ENCODE measurements at regions not wholly inside any gene's neighbourhood (a gene's known extent, or its start where the extent isn't known, plus 50 kb on each side); places are given as distances from the start of the nearest gene placed in this dataset.

DNA sequence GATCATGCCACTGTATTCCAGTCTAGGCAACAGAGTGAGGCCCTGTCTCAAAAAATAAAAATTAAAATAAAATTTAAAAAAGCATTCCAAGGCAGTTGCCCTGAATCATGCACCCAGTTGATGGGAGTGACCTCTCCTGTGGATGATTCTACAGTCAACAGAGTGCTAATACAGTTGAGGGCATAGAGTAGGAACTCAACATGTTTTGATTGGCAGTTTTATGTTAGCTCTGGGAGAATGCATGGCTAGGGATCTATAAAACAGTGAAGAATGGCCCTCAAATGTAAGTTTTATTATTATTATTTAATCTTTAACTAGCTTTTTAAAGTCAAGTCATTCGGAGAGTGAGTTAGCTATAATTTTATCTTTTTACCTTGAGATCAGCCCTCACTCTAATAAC is 228.5 kb upstream of the ITGA4 start:
- DNase-seq (ENCODE audit: insufficient read length, low spot score) (no peak), FAIRE-seq (no peak)
- no peak for TF ChIP-seq POLR2AphosphoS5 (IDR thresholded peaks at IDR 0.05; ENCODE audit: low read depth, low read length)
- no peak for TF ChIP-seq TAF1 (IDR thresholded peaks at IDR 0.05; ENCODE audit: low read depth, low read length)
- no peak for TF ChIP-seq POU2F2 (IDR thresholded peaks at IDR 0.05; ENCODE audit: low read depth, low read length)
- no peak for TF ChIP-seq PAX5 (IDR thresholded peaks at IDR 0.05; ENCODE audit: insufficient read depth, low read length, severe bottlenecking)
- no peak for TF ChIP-seq POLR2A (IDR thresholded peaks at IDR 0.05; ENCODE audit: low read depth, low read length)
- TF ChIP-seq SPI1 (IDR thresholded peaks at IDR 0.05; ENCODE audit: low read depth, low read length) = no peak

DNA sequence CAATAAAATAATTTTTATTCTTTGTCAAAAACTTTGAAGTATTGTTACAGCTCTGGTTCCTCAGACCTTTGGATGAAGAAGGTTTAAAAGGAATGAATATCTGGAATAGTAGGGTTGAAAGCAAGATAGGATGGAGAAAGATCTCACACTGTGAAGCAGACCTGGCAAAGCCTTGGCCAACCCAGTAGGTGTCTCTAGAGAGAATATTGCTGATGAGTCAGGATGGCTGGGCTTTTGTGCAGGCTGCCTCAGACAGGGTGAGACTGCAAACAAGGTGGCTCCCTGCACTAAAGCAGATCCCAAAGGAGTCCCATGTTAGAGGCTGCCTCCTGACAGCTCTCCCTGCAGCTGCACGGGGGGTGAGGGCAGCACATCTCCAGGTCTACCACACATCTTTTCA is 226.0 kb upstream of the ITGA4 start:
- FAIRE-seq (no peak), DNase-seq (ENCODE audit: insufficient read length, low spot score) (no peak)
- no peak for TF ChIP-seq TAF1 (IDR thresholded peaks at IDR 0.05; ENCODE audit: low read depth, low read length)
- TF ChIP-seq POU2F2 (IDR thresholded peaks at IDR 0.05; ENCODE audit: low read depth, low read length) = no peak
- TF ChIP-seq SPI1 (IDR thresholded peaks at IDR 0.05; ENCODE audit: low read depth, low read length) = no peak
- no peak for TF ChIP-seq POLR2A (IDR thresholded peaks at IDR 0.05; ENCODE audit: low read depth, low read length)
- TF ChIP-seq PAX5 (IDR thresholded peaks at IDR 0.05; ENCODE audit: insufficient read depth, low read length, severe bottlenecking) = no peak
- no peak for TF ChIP-seq POLR2AphosphoS5 (IDR thresholded peaks at IDR 0.05; ENCODE audit: low read depth, low read length)

DNA sequence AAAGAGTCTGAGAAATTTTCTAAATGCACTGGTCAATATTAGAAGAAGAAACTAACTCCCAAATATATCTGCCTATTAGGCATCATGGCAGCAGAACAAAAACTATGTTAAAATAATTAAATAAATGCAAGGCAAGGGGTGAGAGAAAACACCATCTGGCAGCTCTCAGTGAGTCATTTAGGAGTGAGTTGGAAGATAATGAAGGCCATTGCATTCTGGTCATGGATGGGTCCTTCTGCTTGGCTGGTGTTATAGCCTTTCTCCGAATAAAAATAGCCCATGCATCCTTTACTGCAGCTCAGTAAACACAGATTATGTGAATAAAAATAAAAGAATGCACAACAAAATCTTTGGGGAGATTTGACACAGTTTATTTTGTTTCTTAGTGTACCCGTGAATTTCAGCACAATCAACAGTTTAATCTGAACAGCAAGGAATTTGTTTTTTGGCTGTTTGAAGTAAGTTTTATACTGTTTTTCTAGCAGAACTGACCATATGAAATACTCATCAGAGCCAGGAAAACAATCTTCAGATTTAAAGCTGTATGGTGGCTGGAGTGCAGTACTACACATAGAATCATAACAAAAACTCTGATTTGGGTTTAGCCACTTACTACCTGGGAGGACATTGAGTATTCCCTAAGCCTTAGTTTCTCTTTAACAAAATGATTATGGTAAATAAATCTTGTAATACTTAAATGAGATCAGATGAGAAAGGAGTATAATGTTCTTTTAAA is 225.1 kb upstream of the ITGA4 start:
- TF ChIP-seq PAX5 (IDR thresholded peaks at IDR 0.05; ENCODE audit: insufficient read depth, low read length, severe bottlenecking) (no peak), SPI1 (IDR thresholded peaks at IDR 0.05; ENCODE audit: low read depth, low read length) (no peak), POLR2A (IDR thresholded peaks at IDR 0.05; ENCODE audit: low read depth, low read length) (no peak), TAF1 (IDR thresholded peaks at IDR 0.05; ENCODE audit: low read depth, low read length) (no peak), POLR2AphosphoS5 (IDR thresholded peaks at IDR 0.05; ENCODE audit: low read depth, low read length) (no peak), POU2F2 (IDR thresholded peaks at IDR 0.05; ENCODE audit: low read depth, low read length) (no peak)
- DNase-seq (ENCODE audit: insufficient read length, low spot score) (no peak), FAIRE-seq (no peak)

DNA sequence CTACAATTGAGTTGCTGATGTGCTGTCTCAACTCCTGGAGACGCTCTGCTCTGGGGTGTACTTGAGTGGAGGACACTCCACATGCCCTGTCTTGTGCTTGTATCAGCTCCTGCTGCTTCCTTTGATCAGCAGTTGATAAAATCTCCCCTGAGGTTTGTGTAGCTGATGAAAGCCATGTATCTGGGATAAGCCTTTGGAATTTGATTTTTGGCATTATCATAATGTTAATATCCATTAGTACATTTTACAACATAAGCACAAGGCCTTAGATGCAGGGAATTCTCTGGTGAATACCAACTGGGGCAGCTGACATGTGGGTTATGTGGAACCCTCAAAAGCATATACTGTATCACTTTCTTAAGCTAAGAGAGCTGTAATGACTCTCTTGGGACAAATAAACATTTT is 222.7 kb upstream of the ITGA4 start:
- DNase-seq (ENCODE audit: insufficient read length, low spot score) = no peak
- TF ChIP-seq POLR2A (IDR thresholded peaks at IDR 0.05; ENCODE audit: low read depth, low read length) (no peak), POLR2AphosphoS5 (IDR thresholded peaks at IDR 0.05; ENCODE audit: low read depth, low read length) (no peak), PAX5 (IDR thresholded peaks at IDR 0.05; ENCODE audit: insufficient read depth, low read length, severe bottlenecking) (no peak), POU2F2 (IDR thresholded peaks at IDR 0.05; ENCODE audit: low read depth, low read length) (no peak), TAF1 (IDR thresholded peaks at IDR 0.05; ENCODE audit: low read depth, low read length) (no peak), SPI1 (IDR thresholded peaks at IDR 0.05; ENCODE audit: low read depth, low read length) (no peak)
- FAIRE-seq = no peak

DNA sequence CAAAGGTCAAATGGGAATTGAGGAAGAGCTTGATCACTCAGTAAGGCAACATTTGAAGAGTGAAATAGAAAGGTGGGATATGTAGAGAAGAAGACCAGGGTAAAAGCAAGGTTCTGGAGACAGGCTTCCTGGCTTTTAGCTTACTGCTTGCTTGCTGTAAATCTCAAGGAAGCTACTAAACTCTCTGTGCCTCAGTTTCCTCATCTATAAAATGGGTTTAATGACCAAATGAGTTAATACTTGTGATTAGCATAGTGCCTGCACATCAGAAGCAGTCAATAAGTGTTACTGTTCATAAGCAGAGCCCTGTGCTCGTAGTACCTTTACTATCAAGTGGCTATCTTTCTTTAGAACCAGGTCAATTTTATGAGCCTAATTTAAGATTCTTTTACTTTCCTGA is 222.2 kb upstream of the ITGA4 start:
- DNase-seq (ENCODE audit: insufficient read length, low spot score) = no peak
- TF ChIP-seq POU2F2 (IDR thresholded peaks at IDR 0.05; ENCODE audit: low read depth, low read length) (no peak), TAF1 (IDR thresholded peaks at IDR 0.05; ENCODE audit: low read depth, low read length) (no peak), POLR2A (IDR thresholded peaks at IDR 0.05; ENCODE audit: low read depth, low read length) (no peak), POLR2AphosphoS5 (IDR thresholded peaks at IDR 0.05; ENCODE audit: low read depth, low read length) (no peak), PAX5 (IDR thresholded peaks at IDR 0.05; ENCODE audit: insufficient read depth, low read length, severe bottlenecking) (no peak), SPI1 (IDR thresholded peaks at IDR 0.05; ENCODE audit: low read depth, low read length) (no peak)
- peak; percentile 56 for FAIRE-seq

DNA sequence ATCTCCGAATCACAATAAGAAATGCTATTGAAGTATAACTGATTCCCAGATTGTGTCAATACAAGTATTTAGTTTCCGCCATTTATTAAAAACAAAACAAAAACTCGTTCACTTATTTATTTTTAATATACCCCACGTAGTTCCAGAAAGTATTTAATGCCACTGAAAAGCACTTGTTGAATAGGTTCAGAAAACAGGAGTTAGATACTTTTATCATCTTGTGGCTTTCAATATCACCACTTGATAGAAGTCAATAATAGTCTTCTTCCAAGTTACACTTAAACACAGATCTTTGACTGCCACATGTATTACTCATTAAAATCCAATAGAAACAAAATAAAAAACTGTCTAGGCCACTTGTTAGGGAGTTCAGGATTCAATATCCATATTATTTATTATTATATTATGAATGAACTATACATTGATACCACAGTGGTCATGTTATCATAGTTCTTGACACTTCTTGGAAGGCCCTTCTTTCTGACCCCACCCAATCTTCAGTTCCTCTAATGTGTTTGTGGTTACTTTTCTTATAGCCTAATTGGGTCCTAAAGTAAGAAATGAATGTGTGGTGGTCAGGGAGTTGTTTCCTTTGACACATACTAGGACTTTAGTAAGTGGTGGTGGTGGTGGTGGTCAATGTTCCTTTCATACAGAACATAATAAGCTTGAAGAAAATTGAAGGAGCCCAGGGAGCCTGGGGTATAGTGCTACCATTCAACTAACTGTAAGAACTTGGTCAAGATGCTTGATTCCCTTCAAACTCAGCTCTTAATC is 221.3 kb upstream of the ITGA4 start:
- peak; percentile 20 for DNase-seq (ENCODE audit: insufficient read length, low spot score)
- TF ChIP-seq SPI1 (IDR thresholded peaks at IDR 0.05; ENCODE audit: low read depth, low read length) (peak; percentile 96), POLR2AphosphoS5 (IDR thresholded peaks at IDR 0.05; ENCODE audit: low read depth, low read length) (no peak), POLR2A (IDR thresholded peaks at IDR 0.05; ENCODE audit: low read depth, low read length) (no peak), PAX5 (IDR thresholded peaks at IDR 0.05; ENCODE audit: insufficient read depth, low read length, severe bottlenecking) (no peak), POU2F2 (IDR thresholded peaks at IDR 0.05; ENCODE audit: low read depth, low read length) (peak; percentile 94), TAF1 (IDR thresholded peaks at IDR 0.05; ENCODE audit: low read depth, low read length) (no peak)
- peak; percentile 79 for FAIRE-seq

DNA sequence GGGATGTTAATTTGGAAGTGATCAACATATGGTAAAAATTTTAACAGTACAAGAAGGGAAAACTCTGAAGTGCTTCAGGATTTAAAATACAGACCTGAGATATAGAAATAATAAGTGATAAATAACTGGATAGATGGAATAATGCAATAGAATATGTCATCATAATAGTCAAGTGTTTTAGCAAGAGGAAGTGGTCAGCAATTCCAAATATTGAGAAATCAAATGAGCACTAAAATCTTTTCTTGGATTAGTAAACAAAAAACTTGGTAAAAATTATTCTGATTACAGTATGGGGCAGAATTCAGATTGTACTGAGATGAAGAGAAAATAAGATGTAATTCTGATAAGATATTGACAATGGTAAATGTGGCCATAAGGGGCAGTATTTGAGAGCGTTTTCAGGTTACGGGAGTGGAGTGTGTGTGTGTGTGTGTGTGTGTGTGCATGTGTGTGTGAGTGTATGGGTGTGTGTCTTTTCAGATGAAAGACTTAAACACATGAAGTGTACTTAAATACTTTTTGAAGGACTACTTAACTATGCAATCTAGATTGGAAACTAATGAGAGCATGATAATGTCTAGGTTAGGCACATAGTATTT is 217.9 kb upstream of the ITGA4 start:
- FAIRE-seq = peak; percentile 47
- TF ChIP-seq POU2F2 (IDR thresholded peaks at IDR 0.05; ENCODE audit: low read depth, low read length) (no peak), POLR2A (IDR thresholded peaks at IDR 0.05; ENCODE audit: low read depth, low read length) (no peak), TAF1 (IDR thresholded peaks at IDR 0.05; ENCODE audit: low read depth, low read length) (no peak), SPI1 (IDR thresholded peaks at IDR 0.05; ENCODE audit: low read depth, low read length) (no peak), PAX5 (IDR thresholded peaks at IDR 0.05; ENCODE audit: insufficient read depth, low read length, severe bottlenecking) (no peak)
- no peak for DNase-seq (ENCODE audit: insufficient read length, low spot score)

DNA sequence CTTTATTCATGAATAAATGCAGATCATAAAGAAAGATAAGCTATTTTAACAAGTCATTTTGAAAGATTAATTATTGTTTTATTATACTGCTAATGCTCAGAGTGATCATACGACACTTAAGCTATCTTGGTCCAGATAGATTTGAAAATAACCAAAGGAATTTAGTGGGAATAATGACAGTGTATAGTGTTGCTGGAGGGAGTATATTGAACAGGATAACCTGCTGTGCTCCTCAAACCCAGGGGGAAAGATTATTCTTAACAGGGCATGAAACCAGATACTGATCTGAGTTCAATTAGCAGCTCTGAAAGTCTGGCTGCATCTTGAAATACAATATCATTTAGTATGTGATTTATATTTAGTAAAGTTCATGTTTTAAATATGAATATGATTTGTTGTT is 216.3 kb upstream of the ITGA4 start:
- FAIRE-seq (no peak), DNase-seq (ENCODE audit: insufficient read length, low spot score) (no peak)
- TF ChIP-seq POU2F2 (IDR thresholded peaks at IDR 0.05; ENCODE audit: low read depth, low read length) = no peak
- no peak for TF ChIP-seq POLR2A (IDR thresholded peaks at IDR 0.05; ENCODE audit: low read depth, low read length)
- no peak for TF ChIP-seq SPI1 (IDR thresholded peaks at IDR 0.05; ENCODE audit: low read depth, low read length)
- no peak for TF ChIP-seq PAX5 (IDR thresholded peaks at IDR 0.05; ENCODE audit: insufficient read depth, low read length, severe bottlenecking)
- TF ChIP-seq TAF1 (IDR thresholded peaks at IDR 0.05; ENCODE audit: low read depth, low read length) = no peak

DNA sequence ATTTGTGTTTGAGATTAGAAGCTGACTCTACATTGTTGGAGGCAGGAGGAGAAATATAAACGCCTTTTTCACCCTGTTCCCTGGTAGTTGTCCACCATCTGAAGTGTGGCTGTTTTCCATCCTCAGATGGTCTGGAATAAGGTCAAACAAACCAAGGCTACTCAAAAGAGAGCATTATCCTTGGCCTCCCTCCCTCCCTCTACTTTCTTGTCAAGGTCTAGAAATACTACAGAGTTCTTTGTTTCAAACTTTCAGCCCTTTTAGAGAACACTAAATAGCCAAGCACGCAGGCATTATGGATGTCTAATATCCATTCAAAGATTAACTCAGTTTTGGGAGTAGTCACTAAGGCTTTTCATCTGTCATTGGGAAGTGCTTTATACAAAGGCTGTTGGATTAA is 215.8 kb upstream of the ITGA4 start:
- TF ChIP-seq PAX5 (IDR thresholded peaks at IDR 0.05; ENCODE audit: insufficient read depth, low read length, severe bottlenecking) (no peak), TAF1 (IDR thresholded peaks at IDR 0.05; ENCODE audit: low read depth, low read length) (no peak), POLR2AphosphoS5 (IDR thresholded peaks at IDR 0.05; ENCODE audit: low read depth, low read length) (no peak), POU2F2 (IDR thresholded peaks at IDR 0.05; ENCODE audit: low read depth, low read length) (no peak), POLR2A (IDR thresholded peaks at IDR 0.05; ENCODE audit: low read depth, low read length) (no peak), SPI1 (IDR thresholded peaks at IDR 0.05; ENCODE audit: low read depth, low read length) (no peak)
- FAIRE-seq = no peak

More for the DNA sequence above, 215.8 kb upstream of the ITGA4 start:
- DNase-seq (ENCODE audit: insufficient read length, low spot score) = no peak
